ENCODE measurements at regions not wholly inside any gene's neighbourhood (a gene's known extent, or its start where the extent isn't known, plus 50 kb on each side); places are given as distances from the start of the nearest gene placed in this dataset.

- no peak for DNase-seq (ENCODE audit: low read depth, low spot score)
Measured at GRCh38 chr5:3321923-3322322, 273.7 kb upstream of the IRX1 start.

DNA sequence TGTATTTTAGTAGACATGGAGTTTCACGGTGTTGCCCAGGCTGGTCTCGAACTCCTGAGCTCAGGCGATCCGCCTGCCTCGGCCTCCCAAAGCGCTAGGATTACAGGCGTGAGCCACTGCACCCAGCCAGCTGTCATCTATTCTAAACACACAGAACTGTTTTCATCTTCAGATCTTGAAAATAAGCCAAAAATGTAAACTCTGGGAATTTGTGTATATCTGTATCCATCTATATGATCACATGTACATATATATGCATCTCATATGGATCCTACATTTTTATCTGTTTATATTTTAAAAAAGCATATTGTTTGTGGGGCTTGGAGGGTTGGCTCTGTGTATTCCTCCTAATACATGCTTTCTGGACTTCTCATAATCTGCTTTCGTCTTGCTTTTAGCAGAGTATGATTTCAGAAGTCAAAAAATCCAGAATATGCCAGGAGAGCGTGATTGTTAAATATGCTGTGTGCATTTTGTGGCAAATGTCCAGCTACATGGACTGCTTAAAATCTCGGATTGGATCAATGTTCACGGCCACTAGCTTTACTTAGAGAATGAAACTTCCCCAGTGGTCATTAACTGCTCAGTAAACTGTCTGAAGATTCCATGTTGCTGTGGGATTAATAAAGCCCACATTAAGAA lies 274.4 kb upstream of the IRX1 start:
- DNase-seq (ENCODE audit: low read depth, low spot score): no peak

- no peak for DNase-seq (ENCODE audit: low read depth, low spot score)
Measured at GRCh38 chr5:3320317-3320875, 275.2 kb upstream of the IRX1 start.

GRCh38 chr5:3317051-3317795 lies 278.4 kb upstream of the IRX1 start:
- no peak for DNase-seq (ENCODE audit: low read depth, low spot score)

DNA sequence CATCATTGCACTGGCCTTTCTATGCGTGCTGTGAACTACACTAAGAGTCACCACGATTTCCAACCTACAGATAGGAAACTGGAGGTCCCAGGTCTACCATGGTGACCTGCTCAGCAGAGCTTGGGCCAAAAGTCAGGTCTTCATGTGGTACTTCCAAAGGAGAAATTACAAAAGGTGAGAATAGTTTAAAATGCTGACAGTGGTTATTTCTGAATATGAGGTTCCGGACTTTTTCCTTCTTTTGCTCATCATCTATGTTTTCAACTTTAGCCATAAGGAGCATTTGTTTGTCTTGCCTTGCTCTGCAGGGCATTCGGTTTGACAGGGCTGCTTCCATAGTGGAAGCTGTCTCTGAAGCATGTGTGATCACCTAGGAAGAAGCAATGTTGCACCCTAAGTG lies 282.1 kb upstream of the IRX1 start:
- DNase-seq (ENCODE audit: low read depth, low spot score): no peak

- DNase-seq (ENCODE audit: low read depth, low spot score): no peak
Measured at GRCh38 chr5:3312299-3312698, 283.3 kb upstream of the IRX1 start.

GRCh38 chr5:3311433-3311832 lies 284.2 kb upstream of the IRX1 start:
- DNase-seq (ENCODE audit: low read depth, low spot score): no peak

DNA sequence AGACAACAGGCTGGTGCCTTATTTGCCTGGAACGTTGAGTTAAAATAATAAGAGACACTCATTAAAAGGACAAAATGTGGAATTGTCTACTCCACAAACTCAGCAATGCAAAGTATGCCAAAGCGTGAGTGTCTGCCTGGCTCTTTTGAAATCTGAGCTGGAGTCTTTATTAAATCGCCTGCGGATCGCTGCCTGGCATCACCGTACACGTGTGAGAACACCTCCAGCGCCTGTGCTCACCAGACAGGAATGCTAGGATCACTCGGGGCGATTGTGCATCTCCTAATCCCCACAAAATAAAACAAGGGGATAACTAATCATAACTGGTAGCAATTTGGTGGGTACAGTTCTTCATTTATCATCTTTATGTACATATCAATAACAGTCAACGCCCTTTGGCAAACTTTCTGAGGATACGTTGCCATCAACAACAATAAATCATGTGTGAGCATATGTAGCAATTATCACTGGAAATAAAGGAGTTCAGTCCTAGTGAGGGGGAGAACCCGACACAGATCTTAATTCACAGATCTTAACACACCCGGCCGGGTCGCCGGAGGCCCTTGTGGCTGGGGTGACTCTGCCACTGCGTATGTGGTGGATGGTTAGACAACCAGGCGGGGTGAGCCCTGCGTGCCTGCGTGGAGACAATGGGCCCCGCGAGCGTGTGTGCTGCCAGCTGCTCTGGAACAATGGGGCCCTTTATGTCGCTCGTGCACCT lies 284.9 kb upstream of the IRX1 start:
- no peak for DNase-seq (ENCODE audit: low read depth, low spot score)

- no peak for DNase-seq (ENCODE audit: low read depth, low spot score)
Measured at GRCh38 chr5:3309538-3309937, 286.1 kb upstream of the IRX1 start.

- DNase-seq (ENCODE audit: low read depth, low spot score): no peak
Measured at GRCh38 chr5:3307982-3308621, 287.5 kb upstream of the IRX1 start.

GRCh38 chr5:3305432-3305831 lies 290.2 kb upstream of the IRX1 start:
- DNase-seq (ENCODE audit: low read depth, low spot score): no peak

GRCh38 chr5:3304346-3304745 lies 291.3 kb upstream of the IRX1 start:
- no peak for DNase-seq (ENCODE audit: low read depth, low spot score)

DNA sequence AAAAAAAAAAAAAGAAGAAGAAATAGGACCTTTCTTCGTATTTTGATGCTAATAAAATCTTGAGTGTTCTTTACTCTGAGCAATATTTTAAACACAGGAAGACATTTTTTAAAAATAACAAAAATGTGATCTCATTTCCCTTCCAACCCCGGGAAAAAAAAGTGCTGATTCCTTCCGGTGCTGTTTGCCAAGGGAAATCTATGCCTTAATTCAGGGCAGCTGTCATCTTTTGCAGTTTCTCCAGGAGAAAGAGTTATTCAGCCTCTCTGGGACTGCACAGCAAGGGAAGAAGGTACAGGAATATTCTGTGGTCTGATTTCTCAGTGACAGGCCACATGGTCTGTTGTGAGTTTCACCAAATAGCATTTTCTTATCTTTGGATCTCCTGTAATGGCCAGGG lies 291.9 kb upstream of the IRX1 start:
- DNase-seq (ENCODE audit: low read depth, low spot score): no peak

DNA sequence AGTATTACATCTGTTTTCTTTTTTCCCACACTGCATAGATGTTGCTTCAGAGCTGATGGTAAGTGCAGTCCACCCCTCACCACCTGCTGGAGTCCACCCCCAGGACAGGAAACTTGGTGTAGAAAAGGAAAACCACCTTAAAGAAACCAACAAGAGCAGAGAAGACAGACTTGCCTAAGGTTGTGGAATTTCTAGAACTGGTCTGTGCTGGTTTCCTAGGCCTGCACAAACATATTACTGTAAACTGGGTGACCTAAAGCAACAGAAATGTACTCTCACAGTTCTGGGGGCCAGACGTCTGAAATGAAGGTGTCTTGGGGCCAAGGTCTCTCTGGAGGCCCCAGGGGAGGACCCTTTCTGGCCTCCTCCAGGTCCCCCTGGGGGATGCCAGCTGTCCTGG lies 293.4 kb upstream of the IRX1 start:
- no peak for DNase-seq (ENCODE audit: low read depth, low spot score)

- peak; percentile 81 for DNase-seq (ENCODE audit: low read depth, low spot score)
Measured at GRCh38 chr5:3301306-3301705, 294.3 kb upstream of the IRX1 start.

DNA sequence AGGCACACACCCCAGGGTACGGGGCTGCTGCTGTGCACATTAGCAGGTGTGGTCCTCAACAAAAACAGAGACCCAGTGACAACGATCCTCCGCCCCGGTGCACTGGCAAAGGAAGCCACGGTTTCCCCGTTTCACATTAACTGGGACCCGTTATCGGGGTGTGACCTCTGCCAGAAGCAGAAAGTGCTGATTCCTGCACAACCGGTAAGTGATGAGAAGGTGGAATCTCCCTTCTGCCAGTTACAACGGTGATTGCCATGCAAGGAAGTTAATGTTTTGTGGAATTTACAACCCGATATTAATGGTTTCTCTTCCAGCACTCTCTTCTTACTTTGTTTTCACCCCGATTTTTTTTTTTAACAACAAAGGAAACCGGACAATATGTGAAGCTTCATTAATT lies 294.9 kb upstream of the IRX1 start:
- DNase-seq (ENCODE audit: low read depth, low spot score): no peak

GRCh38 chr5:3299441-3299840 lies 296.2 kb upstream of the IRX1 start:
- no peak for DNase-seq (ENCODE audit: low read depth, low spot score)

DNA sequence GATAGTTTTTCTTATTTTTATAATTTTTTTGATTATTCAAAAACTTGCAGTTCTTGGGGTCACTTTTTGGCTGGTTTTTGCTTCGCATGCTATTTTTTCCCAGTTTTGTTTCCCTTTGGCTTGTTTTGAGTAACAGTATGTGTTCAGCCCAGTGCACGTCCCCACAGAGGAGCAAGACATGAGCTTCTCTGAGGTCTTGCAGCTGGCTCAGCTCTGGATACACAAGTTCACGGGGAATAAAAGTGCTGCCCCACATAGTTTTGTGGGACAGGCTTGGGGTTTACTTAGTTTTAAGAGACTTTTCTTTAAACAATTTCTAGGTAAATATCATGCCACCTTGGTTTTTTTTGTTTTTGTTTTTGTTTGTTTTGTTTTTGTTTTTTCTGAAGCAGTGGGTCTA lies 297.8 kb upstream of the IRX1 start:
- DNase-seq (ENCODE audit: low read depth, low spot score): no peak

GRCh38 chr5:3288325-3288724 lies 307.3 kb upstream of the IRX1 start:
- DNase-seq (ENCODE audit: low read depth, low spot score): no peak

GRCh38 chr5:3287516-3287915 lies 308.1 kb upstream of the IRX1 start:
- no peak for DNase-seq (ENCODE audit: low read depth, low spot score)

DNA sequence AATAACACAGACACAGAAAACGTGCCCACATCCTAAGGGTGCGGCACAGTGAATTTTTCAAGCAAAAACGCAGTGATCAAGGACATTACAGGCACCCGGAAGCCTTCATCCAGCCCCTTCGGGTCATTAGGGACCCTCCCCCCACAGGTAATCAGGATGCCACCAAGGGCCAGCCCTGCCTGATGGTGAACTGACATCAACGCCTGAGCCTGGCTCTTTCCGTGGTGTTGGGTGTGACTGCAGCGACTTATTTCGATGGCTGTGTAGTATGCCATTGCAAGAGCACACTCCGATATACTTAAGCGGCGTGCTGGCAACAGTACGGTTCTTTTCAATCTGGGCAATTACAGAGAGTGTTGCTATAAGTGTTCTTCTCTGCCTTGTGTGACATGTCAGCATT lies 310.0 kb upstream of the IRX1 start:
- no peak for DNase-seq (ENCODE audit: low read depth, low spot score)

DNA sequence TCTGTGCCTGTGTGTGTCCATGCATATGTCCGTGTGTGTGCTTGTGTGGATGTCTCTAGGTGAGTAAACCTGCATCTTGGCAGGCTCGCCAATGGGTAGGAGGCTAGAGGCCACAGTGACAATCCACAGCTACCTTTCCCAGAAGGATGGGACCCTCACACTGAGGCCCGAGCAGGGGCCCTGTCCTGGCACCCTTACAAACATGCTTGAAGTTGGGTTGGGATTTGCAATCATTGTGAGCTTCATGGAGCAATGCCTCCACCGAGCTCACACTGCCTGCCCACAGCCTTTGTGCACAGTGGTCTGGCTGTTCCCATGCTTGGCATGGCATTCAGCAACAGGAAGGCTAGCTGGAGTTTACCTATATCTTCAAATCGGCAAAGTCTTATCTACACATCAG lies 311.1 kb upstream of the IRX1 start:
- no peak for DNase-seq (ENCODE audit: low read depth, low spot score)

Data from ELF-1 (cell line).